Breast epithelium (tissue), 3 donors: ENCODE measurements at regions not wholly inside any gene's neighbourhood (a gene's known extent, or its start where the extent isn't known, plus 50 kb on each side); places are given as distances from the start of the nearest gene placed in this dataset.

ENCODE experiments used
- CTCF ChIP-seq, 3 donors: fragments of 450-650 bp; IDR thresholded peaks; one replicate each; pipeline ENCODE4 v1.5.1; 2016 to 2017; ENCODE audit warnings: antibody characterized with exemption in 3 of 3, mild to moderate bottlenecking in 3 of 3, moderate library complexity in 3 of 3
- POLR2A ChIP-seq: fragments of 450-650 bp; IDR thresholded peaks from one replicate; pipeline ENCODE4 v1.6.1; 2016; ENCODE audit warnings: antibody characterized with exemption, mild to moderate bottlenecking, moderate library complexity

GRCh38 chr2:66306483-66306882 lies 128.4 kb upstream of the MEIS1 start:
- TF ChIP-seq POLR2A (no peak), CTCF (IDR thresholded peaks at IDR 0.05) (no peak)
